K562 (cell line): ENCODE measurements at regions not wholly inside any gene's neighbourhood (a gene's known extent, or its start where the extent isn't known, plus 50 kb on each side); places are given as distances from the start of the nearest gene placed in this dataset.
"Not testable (repeated sequence)": the region's sequence is repeated elsewhere in the genome, so short reads cannot be mapped to it uniquely, and the experiment has no call there.

Experiments used
- ATAC-seq: fragments of 200-7000 bp; cut with Tn5 transposase; 3 replicates; pipeline ENCODE4 v1.9.1; 2020; ENCODE audit warnings: moderate library complexity
- BruUV-seq: library from RNA; stranded (reverse); fragments of 400-500 nt; replicated peaks from 2 replicates; lab custom pipeline; 2021; lab: Mats Ljungman, UMichigan
- CTCF ChIA-PET: fragments of 300-600 bp; formaldehyde crosslinking; extraction: SDS; loops from one replicate; lab custom pipeline; 2021; ENCODE audit warnings: low intra/inter-chr PET ratio; lab: Yijun Ruan, JAX
- POLR2A ChIA-PET: fragments of 300-600, 350-650 bp; sonication (Branson Sonifier 250); formaldehyde crosslinking; extraction: SDS; loops from one replicate; lab custom pipeline; 2021; ENCODE audit warnings: antibody characterized with exemption, inconsistent platforms; lab: Yijun Ruan, JAX
- DNase-seq, 4 experiments: peaks; one replicate each; pipeline versions ENCODE4 v3.0.0 to v3.0.0-alpha.2; 2011 to 2018; ENCODE audit warnings: low spot score in 3 of 4, mixed read lengths in 3 of 4; ENCODE audit errors: extremely low read depth in 1 of 4
- FAIRE-seq: peaks from 2 replicates; lab custom pipeline; 2011; peaks lifted over from hg19 to GRCh38; lab: Jason Lieb, UNC
- H2AFZ ChIP-seq: 2 replicates; pipeline ENCODE4 v1.6.0; 2011; ENCODE audit warnings: low read depth, low read length, control low read depth, inconsistent platforms
- H3K27ac ChIP-seq: fragments of 200-600 bp; 3 replicates; pipeline ENCODE4 v1.8.0; 2011; ENCODE audit warnings: low read depth, mild to moderate bottlenecking, control low read depth, inconsistent platforms, low read length, moderate library complexity, mixed read lengths; ENCODE audit errors: extremely low read depth
- H3K27me3 ChIP-seq, 2 experiments: fragments of 300-600 bp in 1 of 2; 2 replicates in 1 of 2; 3 replicates in 1 of 2; pipeline versions ENCODE4 v1.6.0 to v1.8.0; 2011; ENCODE audit warnings: inconsistent platforms in 2 of 2, low read length in 2 of 2, mild to moderate bottlenecking in 1 of 2, mixed read lengths in 1 of 2, moderate library complexity in 1 of 2; ENCODE audit not compliant: control insufficient read depth in 2 of 2, insufficient read depth in 2 of 2
- H3K36me3 ChIP-seq: fragments of 300-600 bp; 3 replicates; pipeline ENCODE4 v1.8.0; 2011; ENCODE audit warnings: mild to moderate bottlenecking, low read length, inconsistent platforms; ENCODE audit not compliant: control insufficient read depth, insufficient read depth
- H3K4me1 ChIP-seq, 2 experiments: fragments of 200-600 bp in 1 of 2; replicated peaks in 1 of 2; 2 replicates in 1 of 2; 3 replicates in 1 of 2; pipeline versions ENCODE4 v1.5.1 to v1.8.0; 2011; ENCODE audit warnings: inconsistent platforms in 2 of 2, low read length in 2 of 2, mild to moderate bottlenecking in 1 of 2, mixed read lengths in 1 of 2, moderate library complexity in 1 of 2; ENCODE audit not compliant: control insufficient read depth in 2 of 2, insufficient read depth in 2 of 2
- H3K4me2 ChIP-seq: 2 replicates; pipeline ENCODE4 v1.6.1; 2011; ENCODE audit warnings: low read length, control low read depth, inconsistent platforms, mixed read lengths; ENCODE audit not compliant: insufficient read depth
- H3K4me3 ChIP-seq: fragments of 200-600 bp; sonication (generic), shearing (Covaris generic); 2 replicates; pipeline ENCODE4 v1.5.1; 2016; ENCODE audit warnings: control low read depth, inconsistent platforms
- H3K79me2 ChIP-seq: fragments of 200-600 bp; 3 replicates; pipeline ENCODE4 v1.8.0; 2011; ENCODE audit warnings: low read length, inconsistent platforms; ENCODE audit not compliant: control insufficient read depth, insufficient read depth
- H3K9ac ChIP-seq, 2 experiments: 2 replicates each; pipeline versions ENCODE4 v1.6.0 to v1.6.1; 2011; ENCODE audit warnings: low read depth in 2 of 2, low read length in 2 of 2, control low read depth in 1 of 2, inconsistent platforms in 1 of 2, mild to moderate bottlenecking in 1 of 2, mixed read lengths in 1 of 2; ENCODE audit not compliant: insufficient read depth in 1 of 2
- H3K9me1 ChIP-seq: one replicate; pipeline ENCODE4 v1.6.0; 2011; ENCODE audit warnings: inconsistent platforms, mild to moderate bottlenecking, low read length, moderate library complexity; ENCODE audit not compliant: control insufficient read depth, insufficient read depth
- H3K9me3 ChIP-seq: replicated peaks from 2 replicates; pipeline ENCODE4 v1.5.1; 2011; ENCODE audit warnings: low read depth, low read length, inconsistent platforms; ENCODE audit not compliant: control insufficient read depth, insufficient read depth
- H4K20me1 ChIP-seq: replicated peaks from 2 replicates; pipeline ENCODE4 v1.6.1; 2011; ENCODE audit warnings: low read length, inconsistent platforms, mixed read lengths; ENCODE audit not compliant: control insufficient read depth, insufficient read depth
- POLR2G ChIP-seq: fragments of 200-400 bp; formaldehyde crosslinking; IDR thresholded peaks from 2 replicates; pipeline ENCODE4 v1.6.1; 2017; ENCODE audit warnings: low read depth, mild to moderate bottlenecking, antibody characterized with exemption, low read length, moderate library complexity
- WGBS: fragments of 100-300 bp; shearing (Covaris generic); methylation state at CpG from one replicate; pipeline ENCODE4 v1.1.6; 2016; ENCODE audit warnings: low coverage, mixed read lengths; ENCODE audit not compliant: insufficient coverage; ENCODE audit errors: missing lambda C conversion rate; 5-methylcytosine and 5-hydroxymethylcytosine counted together
- in situ Hi-C: fragments of 300-500 bp; cut with MboI; formaldehyde crosslinking; loops from 4 replicates; pipeline ENCODE4 v1.15.0; 2018; ENCODE audit warnings: inconsistent platforms, mixed read lengths
- intact Hi-C: fragments of 100-400 bp; cut with micrococcal nuclease; formaldehyde crosslinking; loops from 2 replicates; pipeline ENCODE4 v1.14.2; 2022

- TF ChIP-seq POLR2G = 0 out of 2 replicates have a peak, but pooled peaks have one; percentile 26
- POLR2A ChIA-PET, H2AFZ ChIP-seq, FAIRE-seq, H3K9me3 ChIP-seq, intact Hi-C loops, H3K27me3 ChIP-seq, ATAC-seq, H3K36me3 ChIP-seq, CTCF ChIA-PET, H3K79me2 ChIP-seq, H3K9me1 ChIP-seq, H4K20me1 ChIP-seq, H3K9ac ChIP-seq, H3K4me2 ChIP-seq, in situ Hi-C loops, BruUV-seq, H3K27ac ChIP-seq, H3K4me3 ChIP-seq, H3K4me1 ChIP-seq: not testable (repeated sequence)
- 84% methylated on average over 10 of the region's 29 CpGs for WGBS
- DNase-seq = peak in 1 of 4 experiments; percentile 0
Measured at GRCh38 chr9:41652100-41652713, 463.1 kb upstream of the ZNG1F start.

DNA sequence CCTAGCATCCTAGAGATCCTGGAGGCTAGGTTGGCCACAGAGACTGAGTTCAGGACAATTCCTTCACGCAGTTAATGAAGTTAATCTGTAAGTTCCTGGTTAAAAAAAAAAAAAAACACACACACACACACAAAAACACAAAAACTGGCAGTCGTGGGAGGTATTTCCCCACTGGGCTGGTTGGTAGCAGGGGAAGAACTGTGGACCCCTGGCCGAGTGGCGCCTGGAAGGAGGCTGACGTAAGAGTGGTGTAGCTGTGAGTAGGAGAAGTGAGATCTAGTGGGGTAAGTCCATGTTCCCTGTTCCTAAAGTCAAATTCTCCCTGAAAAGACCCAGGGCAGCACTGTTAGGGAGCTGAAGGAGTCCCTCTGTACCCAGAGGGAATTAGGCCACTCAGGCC lies 461.0 kb upstream of the ZNG1F start:
- WGBS = 67% methylated on average over 4 of the region's 5 CpGs

GRCh38 chr9:41648564-41648963 lies 459.4 kb upstream of the ZNG1F start:
- H3K9me1 ChIP-seq, in situ Hi-C loops, FAIRE-seq, ATAC-seq, H3K4me3 ChIP-seq, H3K9ac ChIP-seq, H3K27me3 ChIP-seq, H3K4me1 ChIP-seq, DNase-seq, POLR2A ChIA-PET, CTCF ChIA-PET, intact Hi-C loops, H3K36me3 ChIP-seq, H3K4me2 ChIP-seq, H3K79me2 ChIP-seq, BruUV-seq, H2AFZ ChIP-seq, H3K27ac ChIP-seq, H4K20me1 ChIP-seq, H3K9me3 ChIP-seq: not testable (repeated sequence)
- WGBS = no CpG with 5 or more reads among the region's 19 CpGs

More for the DNA sequence above, 461.0 kb upstream of the ZNG1F start:
- H4K20me1 ChIP-seq, H3K4me2 ChIP-seq, H2AFZ ChIP-seq, ATAC-seq, POLR2A ChIA-PET, BruUV-seq, DNase-seq, H3K79me2 ChIP-seq, CTCF ChIA-PET, in situ Hi-C loops, H3K36me3 ChIP-seq, H3K9me1 ChIP-seq, H3K9ac ChIP-seq, FAIRE-seq, H3K27ac ChIP-seq, H3K9me3 ChIP-seq, intact Hi-C loops, H3K4me1 ChIP-seq, H3K27me3 ChIP-seq, H3K4me3 ChIP-seq: not testable (repeated sequence)

- intact Hi-C loops, in situ Hi-C loops, DNase-seq, CTCF ChIA-PET, FAIRE-seq, H3K9ac ChIP-seq, H3K4me2 ChIP-seq, POLR2A ChIA-PET, ATAC-seq, H3K9me1 ChIP-seq, H3K9me3 ChIP-seq, H2AFZ ChIP-seq, H3K36me3 ChIP-seq, H3K27ac ChIP-seq, H4K20me1 ChIP-seq, H3K4me1 ChIP-seq, H3K4me3 ChIP-seq, BruUV-seq, H3K27me3 ChIP-seq, H3K79me2 ChIP-seq: not testable (repeated sequence)
- WGBS = no CpG with 5 or more reads among the region's 26 CpGs
Measured at GRCh38 chr9:41646246-41646645, 457.1 kb upstream of the ZNG1F start.
